ENCODE measurements at regions not wholly inside any gene's neighbourhood (a gene's known extent, or its start where the extent isn't known, plus 50 kb on each side); places are given as distances from the start of the nearest gene placed in this dataset.

GRCh38 chr4:152197211-152197610 is 338.7 kb downstream of the FBXW7 start:
- Histone ChIP-seq H3K4me3 (no peak overlapping the region), H3K27ac (peak overlapping the region in 8 of 12 donors; percentile 4 to 67 (median 50)), H3K9me3 (peaks cover 0 to 3% (median 0%) of the 10 kb centered on the region in 12 donors), H3K36me3 (no peaks in the 10 kb centered on the region), H3K4me1 (peaks cover 0 to 27% (median 13%) of the 10 kb centered on the region in 12 donors), H3K27me3 (no peaks in the 10 kb centered on the region)
- intact Hi-C loops (cut with DNase I) = no loop called here
- ATAC-seq (peak; percentile 51 to 87 (median 74)), DNase-seq (no peak)
- TF ChIP-seq POLR2A (IDR thresholded peaks at IDR 0.05) (no peak), CTCF (IDR thresholded peaks at IDR 0.05) (peak in 1 of 12 donors; percentile 14)
- 7 to 26% (median 21%) methylated on average over 6 of the region's 6 CpGs for WGBS, 4 donors

DNA sequence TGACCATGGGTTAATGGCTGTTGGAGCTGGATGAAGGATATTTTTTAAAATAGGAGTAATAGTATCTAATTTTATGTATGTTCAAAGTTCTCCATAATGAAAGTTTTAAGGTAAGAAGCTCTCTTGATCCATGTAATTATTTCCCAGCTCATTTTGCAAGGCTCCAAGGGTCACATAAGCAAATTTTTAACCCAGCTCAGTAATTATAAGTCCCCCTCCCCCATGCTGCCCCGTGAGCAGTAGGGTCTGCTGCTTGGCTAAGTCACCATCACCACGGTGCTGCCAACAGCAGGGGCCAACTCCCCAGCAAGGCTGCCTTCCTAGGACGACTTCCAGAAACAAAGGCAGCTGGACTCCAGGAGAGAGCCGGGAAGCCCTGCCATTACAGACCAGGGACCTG is 340.0 kb downstream of the FBXW7 start:
- H3K36me3 ChIP-seq = no peaks in the 10 kb centered on the region
- no peak for DNase-seq
- H3K4me1 ChIP-seq = peaks cover 0 to 23% (median 13%) of the 10 kb centered on the region in 12 donors
- intact Hi-C loops (cut with DNase I) = no loop called here
- H3K4me3 ChIP-seq = no peak overlapping the region
- no peaks in the 10 kb centered on the region for H3K27me3 ChIP-seq
- H3K9me3 ChIP-seq = peaks cover 0 to 3% (median 0%) of the 10 kb centered on the region in 12 donors
- no peak for ATAC-seq
- TF ChIP-seq CTCF (IDR thresholded peaks at IDR 0.05) (no peak), POLR2A (IDR thresholded peaks at IDR 0.05) (no peak)
- H3K27ac ChIP-seq = no peak overlapping the region
- 48 to 80% (median 61%) methylated on average over 3 to 4 of the region's 4 CpGs for WGBS, 4 donors

- Histone ChIP-seq H3K36me3 (no peaks in the 10 kb centered on the region), H3K27ac (no peak overlapping the region), H3K4me3 (no peak overlapping the region), H3K9me3 (peaks cover 0 to 3% (median 0%) of the 10 kb centered on the region in 12 donors), H3K27me3 (no peaks in the 10 kb centered on the region), H3K4me1 (peaks cover 0 to 30% (median 17%) of the 10 kb centered on the region in 12 donors)
- no peak for DNase-seq
- 88 to 100% (median 98%) methylated on average over 2 of the region's 2 CpGs for WGBS, 4 donors
- TF ChIP-seq POLR2A (IDR thresholded peaks at IDR 0.05) = no peak
- intact Hi-C loops (cut with DNase I) = loop anchor here in 1 of 10 donors (5.0 kb wide), 1 partner anchor 556 kb away; no protein-coding TSS in a partner anchor
- no peak for ATAC-seq
These were observed 342.8 kb downstream of the FBXW7 start for GRCh38 chr4:152193059-152193458.

GRCh38 chr4:152190907-152191306 is 345.0 kb downstream of the FBXW7 start:
- 92 to 97% (median 97%) methylated on average over 7 of the region's 7 CpGs for WGBS, 4 donors
- ATAC-seq (no peak), DNase-seq (no peak)
- Histone ChIP-seq H3K4me1 (peaks cover 0 to 14% (median 5%) of the 10 kb centered on the region in 12 donors), H3K27me3 (no peaks in the 10 kb centered on the region), H3K4me3 (no peak overlapping the region), H3K36me3 (no peaks in the 10 kb centered on the region), H3K9me3 (peaks cover 0 to 3% (median 0%) of the 10 kb centered on the region in 12 donors), H3K27ac (no peak overlapping the region)
- intact Hi-C loops (cut with DNase I) = loop anchor here in 1 of 10 donors (5.0 kb wide), 1 partner anchor 554 kb away; no protein-coding TSS in a partner anchor
- TF ChIP-seq POLR2A (IDR thresholded peaks at IDR 0.05) (no peak), CTCF (IDR thresholded peaks at IDR 0.05) (no peak)
